Ovary (tissue), 3 donors: ENCODE measurements at regions not wholly inside any gene's neighbourhood (a gene's known extent, or its start where the extent isn't known, plus 50 kb on each side); places are given as distances from the start of the nearest gene placed in this dataset.

ENCODE experiments used
- CTCF ChIP-seq, 3 donors: fragments of 450-650 bp in 2 of 3; fragments of 200-600 bp in 1 of 3; IDR thresholded peaks; one replicate each; pipeline versions ENCODE4 v1.5.1 to v1.8.0; 2016 to 2022; ENCODE audit warnings: antibody characterized with exemption in 3 of 3, mild to moderate bottlenecking in 1 of 3
- EP300 ChIP-seq: sonication (generic); formaldehyde crosslinking; IDR thresholded peaks from one replicate; pipeline ENCODE4 v1.6.1; 2017; ENCODE audit warnings: antibody characterized with exemption
- POLR2A ChIP-seq: fragments of 450-650 bp; IDR thresholded peaks from one replicate; pipeline ENCODE4 v1.6.1; 2017; ENCODE audit warnings: antibody characterized with exemption, mild to moderate bottlenecking, moderate library complexity
- donor health status: DM: no; HTN: no; CAD: no.

- no peak for TF ChIP-seq EP300
- no peak for TF ChIP-seq POLR2A
- no peak for TF ChIP-seq CTCF (IDR thresholded peaks at IDR 0.05)
Observed at GRCh38 chr6:115612216-115612615, 448.5 kb downstream of the FRK start.
